ENCODE measurements at regions not wholly inside any gene's neighbourhood (a gene's known extent, or its start where the extent isn't known, plus 50 kb on each side); places are given as distances from the start of the nearest gene placed in this dataset.

- intact Hi-C loops (cut with DNase I) = no loop called here
- DNase-seq (no peak), ATAC-seq (no peak)
- no peaks in the 10 kb centered on the region for H3K36me3 ChIP-seq
- 85 to 96% (median 94%) methylated on average over 3 of the region's 3 CpGs for WGBS, 4 donors
- no peak overlapping the region for H3K4me3 ChIP-seq
- no peaks in the 10 kb centered on the region for H3K27me3 ChIP-seq
- no peak overlapping the region for H3K27ac ChIP-seq
- no peaks in the 10 kb centered on the region for H3K9me3 ChIP-seq
- no peaks in the 10 kb centered on the region for H3K4me1 ChIP-seq
- TF ChIP-seq POLR2A (IDR thresholded peaks at IDR 0.05) = no peak
- TF ChIP-seq CTCF (IDR thresholded peaks at IDR 0.05) = no peak
Measured at GRCh38 chr9:87214991-87215390, 267.7 kb upstream of the GAS1 start.

GRCh38 chr9:87216036-87216435, 268.7 kb upstream of the GAS1 start:
- Histone ChIP-seq H3K27ac (no peak overlapping the region), H3K9me3 (no peaks in the 10 kb centered on the region), H3K4me3 (no peak overlapping the region), H3K27me3 (no peaks in the 10 kb centered on the region), H3K4me1 (no peaks in the 10 kb centered on the region), H3K36me3 (no peaks in the 10 kb centered on the region)
- 79 to 94% (median 87%) methylated on average over 4 of the region's 4 CpGs for WGBS, 4 donors
- ATAC-seq = no peak
- intact Hi-C loops (cut with DNase I) = no loop called here
- TF ChIP-seq CTCF (IDR thresholded peaks at IDR 0.05) (no peak), POLR2A (IDR thresholded peaks at IDR 0.05) (no peak)
- no peak for DNase-seq

GRCh38 chr9:87216897-87217455, 269.7 kb upstream of the GAS1 start:
- no peak for ATAC-seq
- TF ChIP-seq CTCF (IDR thresholded peaks at IDR 0.05) (no peak), POLR2A (IDR thresholded peaks at IDR 0.05) (no peak)
- intact Hi-C loops (cut with DNase I) = no loop called here
- DNase-seq = no peak
- Histone ChIP-seq H3K9me3 (no peaks in the 10 kb centered on the region), H3K4me1 (no peaks in the 10 kb centered on the region), H3K27ac (no peak overlapping the region), H3K36me3 (no peaks in the 10 kb centered on the region), H3K4me3 (no peak overlapping the region), H3K27me3 (no peaks in the 10 kb centered on the region)
- WGBS, 4 donors = 69 to 80% (median 73%) methylated on average over 5 of the region's 5 CpGs

- TF ChIP-seq POLR2A (IDR thresholded peaks at IDR 0.05) (no peak), CTCF (IDR thresholded peaks at IDR 0.05) (no peak)
- DNase-seq = peak in 2 of 5 donors; percentile 9 to 56
- H3K4me1 ChIP-seq = peaks cover 0 to 11% (median 0%) of the 10 kb centered on the region in 12 donors
- H3K36me3 ChIP-seq = no peaks in the 10 kb centered on the region
- peak; percentile 15 to 52 (median 52) for ATAC-seq
- H3K27ac ChIP-seq = no peak overlapping the region
- H3K4me3 ChIP-seq = peak overlapping the region in 1 of 12 donors; percentile 2
- WGBS, 4 donors = 29 to 50% (median 35%) methylated on average over 8 to 11 of the region's 11 CpGs
- no peaks in the 10 kb centered on the region for H3K9me3 ChIP-seq
- intact Hi-C loops (cut with DNase I) = no loop called here
- H3K27me3 ChIP-seq = peaks cover 0 to 2% (median 0%) of the 10 kb centered on the region in 9 donors
Measured at GRCh38 chr9:87223392-87224246, 274.0 kb upstream of the DAPK1 start.

Data from heart left ventricle (tissue), 16 donors.